GM18505 (cell line): ENCODE measurements at regions not wholly inside any gene's neighbourhood (a gene's known extent, or its start where the extent isn't known, plus 50 kb on each side); places are given as distances from the start of the nearest gene placed in this dataset.

Experiments used
- ATAC-seq: cut with Tn5 transposase; IDR thresholded peaks from one replicate; pipeline ENCODE4 v1.9.1; 2021; ENCODE audit not compliant: unreplicated experiment
- POLR2A ChIP-seq: IDR thresholded peaks from 4 replicates; pipeline ENCODE4 v1.6.1; 2011; ENCODE audit warnings: borderline replicate concordance; ENCODE audit not compliant: insufficient read depth, insufficient read length; ENCODE audit errors: extremely low read depth

DNA sequence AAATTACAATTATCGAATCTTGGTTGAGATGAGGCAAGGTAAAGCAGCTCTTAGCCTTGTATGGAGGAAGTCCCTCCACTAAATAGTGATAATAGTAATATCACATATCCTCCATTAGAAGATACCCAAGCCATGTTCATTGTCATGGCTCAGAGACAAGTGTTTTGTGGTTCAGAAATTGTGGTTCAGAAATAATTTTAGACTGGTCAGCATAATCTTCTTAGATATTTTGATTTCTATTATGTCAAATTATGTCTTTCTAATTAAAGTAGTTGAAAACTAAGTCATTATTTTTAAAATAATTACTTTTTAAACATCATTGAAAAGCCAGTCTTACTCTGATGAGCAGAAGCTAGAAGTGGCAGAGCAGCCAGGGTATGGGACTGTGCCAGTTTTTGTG is 507.7 kb downstream of the HTR7 start:
- TF ChIP-seq POLR2A: no peak

DNA sequence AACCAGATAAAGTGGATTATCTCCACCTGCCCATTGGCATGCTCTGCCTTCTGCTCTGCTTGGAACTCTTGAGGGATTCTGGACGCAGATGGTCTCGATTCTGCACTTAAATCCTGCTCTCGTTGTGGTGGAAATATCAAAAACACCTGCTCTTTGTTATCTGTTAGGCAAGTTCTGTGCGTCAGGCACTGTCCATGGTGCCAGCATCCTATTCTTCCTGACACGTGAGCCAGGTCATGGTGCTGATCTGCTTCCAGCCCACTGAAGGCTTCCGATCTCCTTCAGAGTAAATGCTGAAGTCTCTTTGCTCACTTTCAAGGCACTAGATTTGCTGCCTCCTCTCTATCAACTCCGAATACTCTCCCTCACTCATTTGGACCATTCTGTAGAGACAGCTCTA is 505.6 kb downstream of the HTR7 start:
- ATAC-seq: no peak
- TF ChIP-seq POLR2A: no peak

More for the DNA sequence above, 507.7 kb downstream of the HTR7 start:
- no peak for ATAC-seq

DNA sequence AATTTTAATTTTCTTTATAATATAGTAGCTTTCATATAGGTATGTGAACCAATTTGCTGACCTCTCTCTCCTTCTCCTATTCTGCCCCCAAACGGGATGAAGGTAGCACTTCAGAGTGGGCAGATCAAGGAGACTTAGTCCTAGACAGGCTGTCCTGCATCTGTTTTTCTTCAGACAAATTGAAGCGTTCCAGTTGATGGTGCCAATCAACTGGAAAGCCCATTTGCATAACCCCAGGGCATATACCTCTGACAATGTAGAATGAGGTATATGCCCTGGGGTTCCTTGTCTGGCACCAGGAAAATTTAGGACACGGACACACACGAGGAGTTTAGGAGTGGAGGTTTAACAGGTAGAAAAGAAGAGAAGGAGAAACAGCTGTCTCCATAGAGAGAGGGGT is 502.9 kb downstream of the HTR7 start:
- no peak for ATAC-seq
- TF ChIP-seq POLR2A: no peak

DNA sequence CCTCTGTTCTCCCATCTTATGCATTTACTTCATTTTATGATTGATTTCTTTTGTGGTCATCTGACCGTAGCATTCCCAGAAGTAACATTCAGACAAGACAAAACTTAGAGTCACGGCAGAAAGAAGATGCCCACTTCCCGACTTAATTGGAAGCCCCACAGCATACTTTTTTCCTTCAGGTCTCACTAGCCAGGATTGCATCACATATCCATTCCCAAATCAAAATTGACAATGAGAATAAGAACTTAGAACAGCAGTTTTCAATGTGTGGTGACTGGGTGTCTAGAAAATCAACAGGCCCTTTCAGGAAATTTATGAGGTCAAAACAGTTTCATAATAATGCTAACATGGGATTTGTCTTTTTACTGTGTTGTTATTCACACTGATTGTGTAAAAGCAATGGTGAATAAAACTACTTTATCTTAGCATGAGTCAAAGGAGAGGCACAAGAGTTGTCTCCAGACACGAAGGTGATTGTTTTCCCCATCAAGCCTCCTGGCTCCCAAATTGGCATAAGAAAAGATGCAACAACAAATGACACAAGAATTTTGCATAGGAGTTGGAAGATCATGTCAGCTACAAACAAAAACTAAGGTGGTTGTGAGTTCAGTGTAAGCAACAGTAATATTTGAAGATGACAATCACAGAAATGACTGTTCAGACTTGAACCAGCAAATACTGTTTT is 493.9 kb downstream of the HTR7 start:
- no peak for ATAC-seq
- no peak for TF ChIP-seq POLR2A

DNA sequence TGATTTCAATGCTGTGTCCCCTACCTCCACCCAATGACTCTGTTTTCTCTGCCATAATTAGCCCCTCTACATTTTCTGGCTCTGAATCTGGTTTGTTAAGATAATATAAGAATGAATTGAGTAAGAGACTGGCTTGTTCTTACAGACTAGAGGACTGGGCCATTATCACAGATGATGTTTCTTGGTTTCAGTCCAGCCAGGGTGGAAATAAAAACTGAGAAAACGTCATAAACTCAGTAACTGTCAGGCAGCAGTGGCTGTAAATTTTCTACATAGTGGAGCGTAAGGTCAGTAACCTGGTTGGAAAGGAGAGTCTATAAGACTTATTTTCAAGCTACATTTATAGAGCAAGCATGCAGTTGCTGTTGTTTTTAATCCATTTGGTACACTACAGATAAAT is 485.4 kb downstream of the HTR7 start:
- ATAC-seq: no peak
- no peak for TF ChIP-seq POLR2A

DNA sequence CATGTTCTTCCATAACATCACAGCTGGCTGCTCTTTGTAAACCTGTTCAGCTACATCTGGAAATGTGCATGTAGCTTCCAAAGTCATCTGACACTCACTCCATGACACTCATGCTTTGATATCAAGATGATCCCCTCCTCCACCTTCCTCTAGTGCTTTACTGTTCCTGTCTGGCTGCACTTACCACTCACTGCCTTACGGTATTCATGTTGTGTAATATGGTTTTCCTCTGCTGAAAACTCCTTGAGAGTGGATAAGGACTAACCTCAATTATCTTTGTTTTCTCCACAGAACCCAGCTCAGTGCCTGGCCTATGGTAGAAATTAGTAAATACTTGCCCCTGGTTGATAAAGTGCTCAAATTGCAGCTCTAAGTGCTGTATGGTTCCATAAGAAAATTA is 483.9 kb downstream of the HTR7 start:
- ATAC-seq: no peak
- no peak for TF ChIP-seq POLR2A

DNA sequence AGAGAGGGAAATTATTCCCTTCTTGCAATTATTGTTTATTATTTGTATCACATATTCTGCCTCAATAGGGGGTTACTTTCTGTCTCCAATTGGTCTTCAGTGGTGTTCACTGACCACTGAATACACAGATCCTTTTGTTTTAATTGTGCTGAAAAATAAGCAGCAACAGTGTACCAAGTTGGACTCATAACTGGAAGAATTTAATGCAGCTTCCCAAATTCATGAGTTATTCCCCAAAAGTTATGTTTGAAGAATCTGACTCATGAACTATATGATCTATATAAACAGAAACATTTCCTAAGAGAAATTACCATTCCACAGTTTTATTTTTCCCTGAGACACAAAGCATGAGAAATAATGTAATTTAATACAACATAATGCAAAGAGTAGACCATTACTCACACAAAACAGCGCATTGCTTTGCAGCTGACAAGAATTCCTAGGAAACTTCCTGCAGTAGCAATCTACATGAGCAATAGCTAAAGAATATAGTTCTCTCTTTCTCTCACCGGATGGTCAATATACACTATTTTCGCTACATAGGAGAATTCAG is 479.2 kb downstream of the HTR7 start:
- ATAC-seq: no peak
- no peak for TF ChIP-seq POLR2A

DNA sequence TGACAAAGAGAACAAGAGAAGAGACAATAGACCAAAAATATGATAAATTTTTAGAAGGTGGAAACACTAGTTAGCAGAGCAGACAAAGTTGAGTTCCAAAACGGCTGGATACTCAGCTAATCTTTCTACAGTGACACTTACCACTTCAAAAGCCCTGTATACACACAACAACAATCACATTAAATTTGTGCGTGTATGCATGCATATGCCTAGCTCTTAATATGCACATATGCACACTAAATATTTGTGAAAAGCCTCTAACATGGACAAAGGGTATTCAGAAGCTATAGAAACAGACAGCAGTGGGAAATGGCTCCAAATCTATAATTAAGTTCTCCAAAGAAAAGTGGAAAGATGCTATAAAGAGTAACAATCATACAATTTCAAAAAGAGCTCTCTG is 476.4 kb downstream of the HTR7 start:
- no peak for TF ChIP-seq POLR2A
- no peak for ATAC-seq

DNA sequence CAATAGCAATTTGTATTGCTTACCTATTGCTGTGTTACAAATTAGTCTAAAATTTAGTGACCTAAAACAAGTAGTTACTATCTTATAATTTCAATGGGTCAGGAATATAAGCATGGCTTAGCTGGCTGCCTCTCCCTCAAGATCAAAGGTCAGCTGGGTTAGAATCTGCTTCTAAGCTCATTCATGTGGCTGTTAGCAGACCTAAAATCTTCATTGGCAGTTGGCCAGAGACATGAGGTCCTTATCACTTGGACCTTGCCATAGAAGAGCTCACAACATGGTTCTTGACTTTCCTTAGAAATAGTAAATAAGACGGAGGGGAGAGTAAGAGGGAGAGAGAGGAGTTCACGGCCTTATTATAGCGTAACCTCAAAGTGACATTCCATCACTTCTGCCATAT is 468.0 kb downstream of the HTR7 start:
- no peak for ATAC-seq

DNA sequence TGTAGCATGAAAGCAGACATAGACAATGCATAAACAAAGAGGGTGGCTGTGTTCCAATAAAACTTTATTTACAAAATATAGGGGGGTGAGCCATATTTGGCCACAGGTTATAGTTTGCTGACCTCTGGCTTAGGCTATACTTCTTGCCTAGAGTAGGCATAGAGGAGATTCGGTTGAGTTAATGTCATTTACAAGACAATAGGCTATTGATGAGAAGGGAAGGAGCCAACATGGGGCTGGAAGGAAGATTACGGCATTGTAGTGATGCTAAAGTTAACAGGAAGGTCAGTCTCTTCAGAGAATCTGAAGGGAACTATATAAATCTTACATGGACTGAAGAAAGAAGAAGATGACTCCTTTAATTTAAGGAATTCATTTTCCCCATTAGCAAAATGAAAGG is 463.5 kb downstream of the HTR7 start:
- no peak for TF ChIP-seq POLR2A
- ATAC-seq: no peak

More for the DNA sequence above, 468.0 kb downstream of the HTR7 start:
- TF ChIP-seq POLR2A: no peak

DNA sequence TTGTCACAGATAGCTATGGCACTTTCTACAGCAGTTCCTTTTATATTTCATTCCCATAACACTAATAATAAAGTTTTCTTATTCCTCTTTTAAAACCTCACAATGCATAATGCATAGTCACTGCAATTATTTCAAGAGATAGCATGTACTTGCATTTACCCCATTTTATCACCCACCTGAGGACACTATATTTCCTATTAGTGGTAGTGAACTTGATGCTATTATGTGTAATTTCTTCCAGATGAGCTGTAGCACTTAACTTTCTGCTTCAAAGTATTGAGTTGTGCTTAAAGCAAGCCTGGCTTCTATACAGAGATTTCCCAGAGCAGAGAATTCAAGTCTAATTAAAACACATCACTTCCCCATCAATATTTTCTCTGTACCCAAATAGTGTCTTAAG is 461.1 kb downstream of the HTR7 start:
- TF ChIP-seq POLR2A: no peak
- ATAC-seq: no peak

DNA sequence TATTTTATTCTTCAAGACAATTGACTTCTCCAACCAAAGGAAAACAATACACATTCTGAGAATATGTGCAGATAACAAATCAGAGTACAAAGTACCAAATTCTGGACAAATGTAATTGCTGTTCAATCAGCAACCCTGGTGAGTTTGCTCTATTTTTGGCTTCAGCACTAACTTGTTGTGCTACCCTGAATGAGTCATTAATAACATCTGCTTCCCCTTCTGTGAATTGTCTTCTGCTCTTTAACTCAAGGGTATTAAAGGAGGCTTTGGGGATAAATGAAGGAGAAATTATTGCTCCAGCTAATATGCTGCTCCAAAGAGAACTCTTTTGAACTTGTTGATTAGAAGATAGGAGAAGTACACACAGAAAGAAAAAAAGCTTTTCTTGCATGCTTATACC is 459.3 kb downstream of the HTR7 start:
- ATAC-seq: no peak
- no peak for TF ChIP-seq POLR2A

DNA sequence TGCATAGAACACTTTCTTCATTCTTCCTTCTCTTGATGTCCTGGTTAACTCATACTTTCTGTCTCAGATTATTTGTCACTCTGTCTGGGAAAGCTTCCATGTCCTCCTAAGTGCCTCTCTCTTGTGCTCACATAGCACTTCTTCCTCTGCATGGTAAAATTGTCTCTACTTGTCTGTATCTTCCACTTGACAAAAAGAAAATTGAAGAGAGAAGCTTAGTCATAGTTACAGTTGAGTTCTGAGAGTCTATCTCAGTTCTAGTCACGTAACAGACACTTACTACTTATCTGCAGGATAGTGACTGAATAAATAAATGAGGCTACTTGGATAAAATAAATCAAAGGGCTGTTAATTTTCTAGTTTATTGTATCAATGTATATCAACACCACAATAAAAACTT is 458.1 kb downstream of the HTR7 start:
- ATAC-seq: no peak
- TF ChIP-seq POLR2A: no peak

DNA sequence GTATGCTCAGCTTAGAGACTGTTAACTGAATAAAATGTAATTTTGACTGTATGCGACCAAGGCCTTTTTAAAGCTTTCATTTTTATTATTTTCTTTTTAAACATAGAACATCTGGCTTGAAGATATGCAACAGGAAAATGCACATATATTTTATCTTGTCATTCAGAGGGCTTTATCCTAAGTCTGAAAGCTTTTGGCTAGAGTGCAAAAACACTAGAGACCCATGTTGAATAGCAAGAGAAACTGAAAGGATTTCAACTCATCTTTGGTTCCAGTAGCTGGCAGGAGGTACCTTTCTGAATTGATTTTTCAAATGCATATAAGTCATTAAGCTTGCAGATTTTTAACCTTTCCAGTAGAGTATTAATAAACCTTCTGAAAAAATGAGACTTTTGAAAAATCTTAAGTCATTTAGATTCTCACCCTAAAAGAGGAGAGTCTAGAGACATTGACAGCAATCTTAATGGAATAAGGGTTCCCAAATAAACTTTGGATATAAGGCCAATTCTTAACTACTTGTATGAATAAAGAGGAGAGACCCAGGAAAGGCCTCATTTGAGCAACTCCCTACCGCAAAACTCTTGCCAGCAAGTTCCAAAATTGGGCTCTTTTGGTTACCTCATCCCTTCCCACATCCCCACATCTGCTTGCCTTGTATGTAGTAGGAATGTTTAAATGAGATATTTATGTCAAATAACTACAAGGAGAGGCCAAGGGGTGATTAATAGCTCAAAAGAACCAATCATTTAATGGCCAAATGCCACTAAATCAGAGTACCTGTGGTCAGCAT is 454.4 kb downstream of the HTR7 start:
- no peak for TF ChIP-seq POLR2A
- no peak for ATAC-seq
